GM19023 (cell line): ENCODE measurements at regions not wholly inside any gene's neighbourhood (a gene's known extent, or its start where the extent isn't known, plus 50 kb on each side); places are given as distances from the start of the nearest gene placed in this dataset.

Experiments
- ATAC-seq: cut with Tn5 transposase; IDR thresholded peaks from one replicate; pipeline ENCODE4 v1.9.1; 2021; ENCODE audit warnings: mild to moderate bottlenecking, moderate library complexity; ENCODE audit not compliant: unreplicated experiment

DNA sequence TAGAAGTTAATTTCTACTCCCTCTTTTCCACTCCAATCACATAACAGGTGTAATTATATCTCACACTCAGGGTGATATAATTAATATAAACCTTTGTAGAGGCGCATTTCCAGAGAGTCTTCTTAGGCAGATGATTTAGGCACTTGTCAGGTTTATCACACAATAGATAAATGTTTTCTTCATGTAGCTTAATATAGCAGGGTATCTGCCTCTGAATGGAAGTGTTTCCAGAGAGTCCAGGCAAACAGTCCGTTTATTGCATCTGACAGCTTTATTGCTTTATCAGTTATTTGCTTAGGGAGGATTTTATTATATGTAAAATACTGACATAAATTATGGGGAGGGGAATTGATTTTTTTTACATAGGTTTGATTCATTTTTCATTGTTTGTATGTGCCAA lies 766.3 kb downstream of the SLC4A3 start:
- ATAC-seq: no peak

DNA sequence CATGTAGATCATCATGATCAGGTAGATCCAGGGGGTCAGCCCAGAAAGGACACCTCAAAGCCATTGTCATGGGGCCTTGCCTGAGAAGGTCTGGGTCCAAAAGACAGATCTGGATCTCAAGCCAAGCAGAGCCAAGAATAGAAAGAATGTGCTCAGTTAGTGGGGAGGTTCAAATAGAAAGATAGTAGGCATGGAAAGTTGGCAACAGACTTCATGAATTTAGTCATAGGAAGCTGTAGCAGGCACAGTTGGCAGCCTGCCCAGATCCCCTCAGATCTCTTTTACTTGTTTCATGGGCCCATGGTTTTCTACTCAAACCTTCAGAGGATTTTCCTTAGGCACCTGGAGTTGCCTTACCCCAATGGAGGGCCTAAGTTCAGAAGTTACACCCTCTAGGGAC lies 767.0 kb downstream of the SLC4A3 start:
- ATAC-seq: no peak

DNA sequence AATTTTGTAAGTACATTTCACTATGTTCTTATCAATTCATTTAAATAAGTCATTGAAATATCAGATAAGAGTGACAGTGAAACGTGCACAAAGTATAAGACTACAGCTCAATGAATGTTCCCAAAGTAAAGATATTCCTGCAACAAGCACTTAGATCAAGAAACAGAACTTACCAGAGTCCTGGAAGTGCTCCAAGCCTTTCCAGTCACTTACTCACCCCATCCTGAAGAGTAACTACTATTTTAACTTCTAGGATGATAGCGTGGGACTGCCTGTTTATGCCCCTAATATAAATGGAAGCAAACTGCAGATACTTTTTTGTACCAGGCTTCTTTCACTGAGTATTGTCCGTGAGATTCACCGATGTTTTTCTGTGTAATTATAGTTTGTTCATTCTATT lies 768.9 kb downstream of the SLC4A3 start:
- no peak for ATAC-seq

DNA sequence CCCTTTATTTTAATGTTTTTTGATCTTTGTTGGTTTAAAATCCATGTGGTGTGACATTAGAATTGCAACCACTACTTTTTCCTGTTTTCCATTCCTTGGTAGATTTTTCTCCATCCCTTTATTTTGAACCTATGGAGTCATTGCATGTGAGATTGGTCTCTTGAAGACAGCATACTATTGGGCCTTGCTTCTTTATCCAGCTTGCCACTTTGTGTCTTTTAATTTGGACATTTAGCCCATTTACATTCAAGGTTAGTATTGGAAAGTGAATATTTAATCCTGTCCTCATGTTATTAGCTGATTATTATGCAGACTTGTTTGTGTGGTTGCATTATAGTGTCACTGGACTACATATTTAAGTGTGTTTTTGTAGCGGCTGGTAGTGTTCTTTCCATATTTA lies 782.9 kb downstream of the SLC4A3 start:
- ATAC-seq: no peak

DNA sequence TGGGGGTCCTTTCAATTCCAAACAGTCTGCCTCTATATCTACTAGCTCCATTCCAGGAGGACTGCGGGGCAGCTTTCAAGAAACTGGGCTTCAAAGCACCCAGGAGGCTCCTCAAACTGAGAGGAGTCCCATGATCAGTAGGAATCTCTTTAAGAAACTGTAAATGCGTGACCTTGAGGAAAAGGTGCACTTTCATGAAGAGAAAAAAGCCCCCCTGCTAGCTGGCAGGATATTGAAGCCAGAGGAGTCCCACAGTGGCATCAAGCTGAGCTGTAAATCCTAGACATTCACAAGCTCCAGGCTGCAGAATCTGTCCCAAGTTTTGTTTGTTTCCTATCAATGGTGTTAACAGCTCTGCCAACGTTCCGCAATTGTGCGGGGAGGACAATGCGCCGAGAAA lies 790.1 kb downstream of the SLC4A3 start:
- ATAC-seq: no peak

DNA sequence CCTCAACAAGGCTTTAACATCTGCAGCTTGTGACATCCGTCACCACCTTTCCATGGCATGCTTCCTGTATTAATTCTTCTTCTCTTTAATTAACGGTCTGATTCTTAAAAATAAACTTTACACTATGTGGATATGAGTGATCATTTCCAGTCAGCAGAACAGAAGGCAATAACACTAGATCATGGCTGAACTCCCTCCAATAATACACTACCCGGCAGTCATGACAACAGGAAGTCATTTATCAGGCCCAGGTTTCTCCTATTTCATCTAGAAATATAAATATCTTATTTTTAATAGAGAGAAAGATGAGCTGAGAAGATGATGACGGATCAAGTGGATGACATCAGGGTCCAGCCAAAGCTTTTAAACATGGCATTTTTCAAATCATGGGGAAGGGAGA lies 792.2 kb downstream of the SLC4A3 start:
- no peak for ATAC-seq

DNA sequence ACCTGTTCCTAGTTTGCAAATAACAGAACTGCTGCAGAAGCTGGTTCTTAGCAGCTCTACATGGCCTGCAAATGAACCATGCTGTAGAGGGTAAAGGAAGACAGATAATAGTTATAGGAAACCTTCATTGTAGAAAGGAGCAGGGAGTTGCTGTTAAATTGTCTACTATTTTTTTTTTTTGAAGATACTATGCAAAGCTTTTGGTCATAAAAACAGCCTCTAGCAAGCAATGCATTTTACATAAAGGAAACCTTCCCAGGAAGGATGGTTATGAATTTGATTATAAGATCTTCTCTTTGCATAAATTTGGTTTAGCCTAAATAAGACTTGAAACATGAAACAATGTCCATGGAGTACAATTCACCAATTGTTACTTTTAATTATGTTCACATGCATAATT lies 793.4 kb downstream of the SLC4A3 start:
- ATAC-seq: no peak

DNA sequence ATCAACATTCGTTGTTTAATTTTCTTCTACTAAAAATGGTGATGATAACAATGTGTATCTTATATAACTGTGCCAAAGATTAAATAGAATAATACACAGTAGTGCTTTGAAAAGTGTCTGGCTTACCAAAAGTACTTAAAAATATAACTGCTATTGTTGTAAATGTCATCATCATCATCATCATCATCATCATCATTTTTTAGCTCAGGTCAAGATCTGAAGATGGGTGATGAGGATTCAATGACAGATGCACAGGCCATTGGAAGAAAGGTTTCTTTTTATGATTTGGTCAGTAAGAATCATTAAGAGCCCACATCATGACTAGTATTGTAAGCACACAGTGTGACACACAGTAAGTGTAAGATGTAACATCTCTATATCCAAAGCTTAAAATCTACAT lies 795.2 kb downstream of the SLC4A3 start:
- ATAC-seq: no peak

DNA sequence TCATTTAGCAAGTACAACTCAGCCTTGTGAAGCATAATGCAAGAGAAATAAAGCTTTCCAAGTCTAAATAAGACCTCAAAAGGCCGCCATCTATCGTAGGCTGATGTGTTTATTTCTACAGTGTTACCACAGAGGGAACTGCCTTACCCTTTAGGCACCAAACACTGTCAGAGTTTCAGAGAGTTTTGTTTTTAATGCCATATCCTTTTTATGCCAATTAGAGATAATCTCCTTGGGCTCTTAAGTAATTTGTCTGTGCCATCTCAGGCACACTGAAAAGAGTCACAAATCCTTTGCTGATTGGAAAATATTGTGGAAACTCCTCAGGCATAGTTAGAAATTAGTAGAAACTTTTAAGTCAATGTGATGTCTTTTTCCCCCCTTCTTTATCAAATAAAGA lies 797.1 kb downstream of the SLC4A3 start:
- ATAC-seq: no peak

DNA sequence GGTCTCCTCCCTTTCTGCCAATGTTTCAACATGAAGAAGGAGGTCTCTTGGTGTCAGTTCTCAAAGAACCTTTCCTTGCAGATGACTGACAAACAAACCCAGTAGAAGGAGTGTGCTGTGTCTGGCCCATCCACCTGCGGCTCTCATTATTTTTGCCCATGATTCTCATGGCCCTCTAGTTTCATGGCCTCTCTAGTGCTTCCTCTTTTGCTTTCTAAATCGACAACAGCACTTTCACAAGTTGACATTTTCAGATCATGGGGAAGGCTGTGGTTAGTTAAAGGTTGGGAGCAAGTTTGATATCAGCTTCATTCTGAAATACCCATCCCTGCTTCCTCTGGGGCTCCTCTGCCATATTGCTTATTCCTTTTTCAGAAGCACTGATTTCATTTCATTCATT lies 805.2 kb downstream of the SLC4A3 start:
- no peak for ATAC-seq

DNA sequence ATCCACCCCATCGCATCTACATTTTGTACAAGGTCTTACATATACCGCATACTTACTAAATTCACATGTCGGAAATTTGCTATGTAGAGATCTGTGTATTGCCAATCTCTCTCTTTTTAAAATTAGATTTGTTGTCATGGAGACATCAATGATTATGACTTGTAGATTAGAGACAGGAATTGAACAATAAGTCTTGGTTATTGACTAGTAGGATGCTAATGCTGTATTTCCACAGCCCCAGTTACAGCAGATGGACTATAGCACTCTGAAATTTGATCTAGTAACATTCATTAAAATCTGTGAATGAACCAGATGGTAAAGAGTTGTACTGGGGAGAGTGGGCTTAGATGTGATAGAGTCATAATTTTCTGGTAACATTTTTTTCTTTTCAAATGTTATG lies 805.7 kb downstream of the SLC4A3 start:
- ATAC-seq: no peak

DNA sequence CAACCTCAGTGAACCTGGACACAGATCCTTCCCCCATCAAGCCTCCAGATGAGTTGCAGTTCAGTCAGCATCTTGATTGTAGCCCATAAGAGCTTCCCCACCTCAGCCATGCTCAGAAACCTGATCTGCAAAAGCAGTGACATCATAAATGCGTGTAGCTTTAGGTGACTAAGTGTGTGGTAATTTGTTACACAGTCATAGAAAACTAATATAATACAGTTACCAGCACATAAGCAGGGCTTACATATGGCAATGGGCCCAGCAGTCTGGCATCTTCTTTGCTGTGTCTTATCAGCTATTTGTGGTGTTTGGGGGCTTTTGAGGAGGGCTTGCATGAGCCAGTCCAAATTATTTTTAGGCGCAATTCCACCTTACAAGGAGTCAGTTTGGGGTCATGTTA lies 807.0 kb downstream of the SLC4A3 start:
- no peak for ATAC-seq

DNA sequence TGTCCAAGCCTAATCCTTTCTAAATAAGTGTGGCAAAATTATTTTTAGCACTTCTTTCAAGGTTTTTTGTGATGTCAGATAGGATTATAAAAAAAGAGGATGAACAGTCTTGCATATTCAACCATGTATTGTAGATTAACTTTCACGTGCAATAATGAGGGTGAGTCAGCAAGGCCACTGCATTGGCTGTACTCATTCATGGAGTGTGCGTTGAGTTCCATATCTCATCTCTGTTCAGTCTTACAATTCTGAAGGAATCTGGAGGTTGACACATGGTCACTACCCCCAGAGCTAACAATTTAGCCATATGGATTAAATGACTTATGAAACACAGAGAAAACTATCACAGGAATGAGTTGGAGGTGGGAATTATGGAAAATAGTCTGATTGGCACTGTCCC lies 810.5 kb downstream of the SLC4A3 start:
- ATAC-seq: no peak

DNA sequence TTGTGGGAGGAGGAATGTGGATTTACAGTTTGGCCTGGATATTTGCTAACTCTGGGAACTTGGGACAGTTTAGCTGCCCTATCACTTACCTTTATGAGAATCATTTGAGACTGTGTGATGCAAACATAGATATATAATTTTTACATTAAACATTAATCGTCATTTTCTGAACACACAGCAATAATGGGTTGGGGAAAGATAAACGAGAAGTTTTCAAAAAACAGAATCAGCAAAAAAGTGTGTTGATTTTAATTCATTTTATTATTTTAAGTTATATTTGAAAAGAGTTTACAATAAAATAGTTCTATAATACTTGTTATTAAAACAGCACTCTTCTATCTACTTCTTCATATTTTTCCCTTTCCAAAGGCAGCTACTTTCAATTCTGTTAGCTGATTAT lies 813.3 kb downstream of the SLC4A3 start:
- ATAC-seq: no peak

DNA sequence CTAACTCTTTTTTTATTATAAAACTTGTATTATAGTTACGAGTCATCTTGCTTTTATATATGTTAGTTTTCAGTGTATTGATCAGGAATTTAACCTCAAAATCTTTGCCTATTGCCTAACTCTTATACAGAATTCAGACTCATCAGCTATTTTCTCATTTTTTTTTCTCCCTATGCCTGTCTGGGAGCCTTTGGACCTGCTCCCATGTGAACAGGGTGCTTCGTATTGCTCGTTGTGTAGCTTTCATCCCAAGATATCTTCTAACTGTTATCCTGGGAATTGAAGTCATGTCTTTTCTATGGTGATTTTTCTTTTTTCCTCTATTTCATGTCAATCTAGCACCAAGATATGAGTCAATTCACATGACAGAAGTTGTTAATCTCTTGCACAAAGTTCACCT lies 814.0 kb downstream of the SLC4A3 start:
- ATAC-seq: no peak

DNA sequence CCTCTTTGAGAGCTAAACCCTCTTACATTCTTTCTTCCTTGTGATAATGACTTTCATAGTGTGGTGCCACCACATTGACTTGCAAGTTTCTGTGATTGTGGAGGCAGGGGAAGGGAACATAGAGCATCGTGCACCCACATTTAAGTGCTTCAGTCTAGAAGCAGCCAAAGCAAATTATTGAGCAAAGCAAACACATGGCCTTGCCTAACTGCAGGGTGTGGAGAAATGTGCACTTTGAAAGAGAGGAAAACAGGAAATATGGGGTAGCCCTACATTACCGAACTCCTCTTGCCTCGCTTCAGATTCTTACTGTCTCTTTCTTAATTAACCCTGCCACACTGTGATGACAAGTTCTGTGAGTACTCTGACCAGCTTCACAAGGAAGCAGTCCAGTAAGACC lies 814.6 kb downstream of the SLC4A3 start:
- no peak for ATAC-seq

DNA sequence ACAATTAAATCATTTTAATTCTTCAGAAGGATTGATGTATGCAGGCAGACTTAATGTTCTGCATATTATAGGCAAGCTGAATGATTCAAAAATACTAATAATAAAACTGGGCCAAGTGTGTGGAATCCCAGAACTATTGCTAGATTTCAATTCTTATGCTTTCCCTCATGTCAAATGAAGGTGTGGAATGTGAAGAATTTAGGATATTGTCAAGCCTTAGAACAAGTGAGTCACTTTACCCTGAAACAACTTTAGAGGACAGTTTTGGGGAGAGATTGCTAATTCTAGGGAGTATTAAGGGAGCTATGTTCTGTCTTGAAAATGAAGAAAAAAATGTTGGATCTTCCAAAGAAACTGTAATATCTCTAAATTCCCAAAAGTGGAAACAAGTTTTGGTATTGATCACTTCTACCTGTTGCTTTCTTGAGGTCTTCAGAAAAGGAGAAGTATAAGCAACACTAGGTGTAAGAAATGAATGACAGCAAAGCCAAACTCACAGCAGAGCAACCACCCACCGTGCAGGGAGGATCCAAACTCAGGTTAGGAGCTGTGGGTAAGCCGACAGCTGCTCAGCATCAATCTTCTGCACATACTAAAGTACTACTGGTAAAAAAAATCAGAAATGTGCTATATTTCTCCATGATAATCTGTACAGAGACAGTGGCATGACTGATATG lies 818.1 kb downstream of the SLC4A3 start:
- ATAC-seq: no peak

DNA sequence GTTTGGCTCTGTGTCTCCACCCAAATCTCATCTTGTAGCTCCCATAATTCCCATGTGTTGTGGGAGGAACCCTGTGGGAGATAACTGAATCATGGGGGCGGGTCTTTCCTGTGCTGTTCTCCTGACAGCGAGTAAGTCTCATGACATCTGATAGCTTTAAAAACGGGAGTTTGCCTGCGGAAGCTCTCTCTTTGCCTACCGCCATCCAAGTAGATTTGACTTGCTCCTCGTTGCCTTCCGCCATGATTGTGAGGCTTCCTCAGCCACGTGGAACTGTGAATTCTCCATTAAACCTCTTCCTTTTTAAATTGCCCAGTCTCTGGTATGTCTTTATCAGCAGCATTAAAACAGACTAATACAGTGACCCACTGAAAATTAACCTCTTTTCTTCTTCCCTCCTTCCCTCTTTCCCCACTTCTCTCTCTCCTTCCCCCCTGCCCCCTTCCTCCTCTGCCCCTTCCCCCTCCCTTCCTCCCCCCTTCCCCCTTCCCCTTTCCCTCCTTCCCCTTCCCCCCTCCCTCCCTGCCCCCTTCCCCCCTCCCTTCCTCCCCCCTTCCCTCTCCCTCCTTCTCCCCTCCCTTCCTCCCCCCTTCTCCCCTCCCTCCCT lies 818.8 kb downstream of the SLC4A3 start:
- no peak for ATAC-seq

DNA sequence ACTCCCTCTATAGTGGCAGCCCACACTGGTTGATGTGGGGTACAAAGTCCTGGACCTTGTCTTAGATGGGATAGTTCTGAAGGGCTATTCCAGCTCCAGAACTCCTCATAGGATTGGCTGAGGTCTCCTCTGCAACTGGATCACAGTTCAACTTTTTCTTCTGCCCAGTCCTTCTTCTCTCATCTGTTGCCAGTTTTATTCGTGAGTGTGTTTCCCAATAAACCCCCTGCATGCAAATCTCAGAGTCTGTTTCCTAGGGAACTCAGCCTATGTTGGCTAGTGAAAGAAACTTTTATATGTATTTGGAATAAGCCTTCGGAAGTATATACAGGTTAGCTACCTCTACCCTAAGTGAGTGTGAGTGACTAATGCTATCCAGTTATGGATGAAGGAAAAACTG lies 823.4 kb downstream of the SLC4A3 start:
- no peak for ATAC-seq

DNA sequence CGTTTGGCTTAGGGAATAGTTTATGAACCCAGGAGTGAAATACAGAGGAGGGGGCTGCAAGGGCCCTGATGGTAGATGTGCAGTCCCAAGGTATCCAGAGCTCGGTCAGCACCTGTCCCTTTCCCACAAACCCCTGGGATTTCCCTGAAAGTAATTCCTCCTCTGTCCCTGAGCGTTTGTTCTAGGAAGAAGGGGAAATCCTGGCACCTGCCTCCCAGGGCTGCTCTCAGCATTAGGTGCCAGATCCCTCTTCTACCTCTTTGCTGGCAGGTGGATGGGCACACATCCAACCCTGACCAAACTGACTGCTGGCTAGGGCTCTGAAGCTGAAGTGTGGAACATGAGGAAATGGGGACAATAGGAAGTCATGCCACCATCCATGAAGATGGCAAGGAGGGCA lies 824.0 kb downstream of the SLC4A3 start:
- no peak for ATAC-seq

DNA sequence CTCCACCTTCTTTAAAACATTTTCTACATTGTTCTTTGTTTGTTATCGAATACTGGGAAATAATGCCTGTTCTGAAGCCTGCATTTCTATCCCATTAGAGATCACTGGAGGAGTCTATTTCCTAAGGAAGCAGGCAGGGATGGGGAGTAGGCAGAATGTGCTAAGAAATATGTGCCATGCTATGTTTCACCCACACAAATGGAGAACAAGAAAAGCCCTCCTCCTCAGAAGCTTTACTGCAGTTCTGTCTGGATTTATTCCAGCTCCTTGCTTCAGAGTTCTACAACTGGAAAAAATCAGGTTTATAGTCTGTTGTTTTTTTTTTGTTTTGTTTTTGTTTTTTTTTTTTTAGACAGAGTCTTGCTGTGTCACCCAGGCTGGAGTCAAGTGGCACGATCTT lies 825.1 kb downstream of the SLC4A3 start:
- no peak for ATAC-seq

DNA sequence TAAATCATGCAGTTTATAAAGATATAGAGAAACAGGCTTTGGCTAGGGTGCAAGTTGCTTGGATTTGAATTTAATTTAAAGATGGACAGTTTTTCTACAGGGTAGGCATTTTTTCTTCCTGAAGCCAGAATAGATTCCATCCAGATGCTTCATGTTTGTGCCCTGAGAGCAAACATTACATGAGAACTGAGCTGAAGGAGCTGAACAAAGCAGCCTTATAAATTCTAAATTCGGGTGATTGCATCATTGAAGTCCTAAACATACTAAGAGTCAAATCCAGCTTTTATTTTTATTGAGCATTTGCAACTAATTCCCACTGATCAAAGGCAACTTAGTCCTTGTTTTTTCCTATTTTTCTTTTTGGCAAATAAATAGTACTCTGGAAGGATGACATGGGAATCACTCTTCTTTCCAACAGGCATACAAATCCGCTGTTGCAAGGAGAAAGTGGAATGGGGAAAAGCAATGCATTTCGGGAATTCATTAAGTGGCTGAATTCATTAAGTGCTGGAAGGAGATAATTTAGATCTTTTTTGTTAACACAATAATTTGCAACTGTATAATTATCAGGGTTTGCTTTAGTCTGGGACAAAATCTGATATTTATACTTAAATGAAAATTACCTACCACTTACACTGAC lies 828.0 kb downstream of the SLC4A3 start:
- no peak for ATAC-seq

DNA sequence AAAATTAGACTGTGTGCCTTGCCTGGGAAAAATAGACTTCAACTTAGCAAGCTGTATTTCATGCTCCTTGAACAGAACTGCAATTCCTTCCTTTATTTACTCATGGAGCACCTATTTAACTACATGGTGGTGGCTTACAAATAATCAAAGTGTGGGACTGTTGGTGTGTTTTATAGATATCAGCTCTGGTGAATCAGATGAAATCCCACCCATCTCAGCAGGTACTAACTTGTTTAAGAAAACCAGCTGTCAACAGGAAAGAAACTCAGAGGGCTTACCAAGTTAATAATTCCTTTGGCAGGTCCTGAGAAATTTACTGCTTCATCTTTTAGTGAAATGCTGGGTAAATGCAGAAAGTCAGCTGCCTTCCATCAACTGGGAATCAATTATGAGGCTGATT lies 830.6 kb downstream of the SLC4A3 start:
- no peak for ATAC-seq
